NCI-H774 (cell line): ENCODE measurements at regions not wholly inside any gene's neighbourhood (a gene's known extent, or its start where the extent isn't known, plus 50 kb on each side); places are given as distances from the start of the nearest gene placed in this dataset.
A peak's percentile ranks its signal among the peaks of the same experiment; 100 is the strongest.
"Not testable (repeated sequence)": the region's sequence is repeated elsewhere in the genome, so short reads cannot be mapped to it uniquely, and the experiment has no call there.

Experiments
- DNase-seq: peaks from one replicate; lab custom pipeline; 2025; lab: John Stamatoyannopoulos, UW

- DNase-seq, result no peak
These were observed 51.1 kb upstream of the EGFL7 start for GRCh38 chr9:136611606-136612005.

- peak; percentile 31 for DNase-seq
These were observed 51.6 kb upstream of the EGFL7 start for GRCh38 chr9:136611119-136611518.

GRCh38 chr9:136610426-136610825 is 52.3 kb upstream of the EGFL7 start:
- DNase-seq, result no peak

GRCh38 chr9:136609838-136610311 is 52.8 kb upstream of the EGFL7 start:
- DNase-seq, result peak; percentile 46

GRCh38 chr9:136609160-136609475 is 53.6 kb upstream of the EGFL7 start:
- no peak for DNase-seq

GRCh38 chr9:136608348-136609159 is 54.2 kb upstream of the EGFL7 start:
- no peak for DNase-seq

- no peak for DNase-seq
These were observed 55.3 kb upstream of the EGFL7 start for GRCh38 chr9:136607334-136607919.

GRCh38 chr9:136606687-136607333 is 55.9 kb upstream of the EGFL7 start:
- no peak for DNase-seq

GRCh38 chr9:136605988-136606660 is 56.6 kb upstream of the EGFL7 start:
- no peak for DNase-seq

GRCh38 chr9:136604823-136605525 is 57.7 kb upstream of the EGFL7 start:
- no peak for DNase-seq

- DNase-seq, result no peak
These were observed 58.3 kb upstream of the NOTCH1 start for GRCh38 chr9:136603901-136604814.

- DNase-seq, result no peak
These were observed 57.4 kb upstream of the NOTCH1 start for GRCh38 chr9:136603216-136603615.

GRCh38 chr9:136602193-136602885 is 56.5 kb upstream of the NOTCH1 start:
- no peak for DNase-seq

GRCh38 chr9:136601250-136601973 is 55.6 kb upstream of the NOTCH1 start:
- not testable (repeated sequence) for DNase-seq

- no peak for DNase-seq
These were observed 54.2 kb upstream of the NOTCH1 start for GRCh38 chr9:136599811-136600660.

- no peak for DNase-seq
These were observed 53.3 kb upstream of the NOTCH1 start for GRCh38 chr9:136599074-136599531.

- DNase-seq, result not testable (repeated sequence)
These were observed 52.7 kb upstream of the NOTCH1 start for GRCh38 chr9:136598390-136599073.

GRCh38 chr9:136597965-136598364 is 52.1 kb upstream of the NOTCH1 start:
- no peak for DNase-seq
